HEK293 (cell line): ENCODE measurements at regions not wholly inside any gene's neighbourhood (a gene's known extent, or its start where the extent isn't known, plus 50 kb on each side); places are given as distances from the start of the nearest gene placed in this dataset.

ENCODE experiments used
- BCL6B ChIP-seq: fragments of 450-650 bp; formaldehyde crosslinking; IDR thresholded peaks from 2 replicates; pipeline ENCODE4 v1.5.1; 2017; ENCODE audit warnings: missing biosample characterization, missing genetic modification characterization
- CTCF ChIP-seq: fragments of 450-650 bp; formaldehyde crosslinking; IDR thresholded peaks from 2 replicates; pipeline ENCODE4 v1.5.1; 2016; ENCODE audit warnings: missing biosample characterization, missing genetic modification characterization
- PRDM10 ChIP-seq: fragments of 450-650 bp; formaldehyde crosslinking; IDR thresholded peaks from 2 replicates; pipeline ENCODE4 v1.5.1; 2016; ENCODE audit warnings: missing biosample characterization, missing genetic modification characterization
- PRDM4 ChIP-seq: fragments of 450-650 bp; formaldehyde crosslinking; IDR thresholded peaks from 2 replicates; pipeline ENCODE4 v1.5.1; 2017; ENCODE audit warnings: missing biosample characterization, missing genetic modification characterization
- REST ChIP-seq: fragments of 450-650 bp; formaldehyde crosslinking; IDR thresholded peaks from 2 replicates; pipeline ENCODE4 v1.5.1; 2016; ENCODE audit warnings: missing biosample characterization, missing genetic modification characterization
- SETDB1 ChIP-seq: IDR thresholded peaks from one replicate; pipeline ENCODE4 v1.6.1; 2017; ENCODE audit warnings: mild to moderate bottlenecking, low read length, moderate library complexity, mixed read lengths; ENCODE audit not compliant: insufficient read length
- ZNF530 ChIP-seq: fragments of 450-650 bp; formaldehyde crosslinking; IDR thresholded peaks from 2 replicates; pipeline ENCODE4 v1.5.1; 2016; ENCODE audit warnings: low read depth, missing biosample characterization, missing genetic modification characterization
- ZNF629 ChIP-seq: fragments of 450-650 bp; formaldehyde crosslinking; IDR thresholded peaks from 2 replicates; pipeline ENCODE4 v1.5.1; 2017; ENCODE audit warnings: missing biosample characterization, missing genetic modification characterization
- ZNF843 ChIP-seq: fragments of 450-650 bp; formaldehyde crosslinking; IDR thresholded peaks from 2 replicates; pipeline ENCODE4 v1.5.1; 2016; ENCODE audit warnings: missing biosample characterization, missing genetic modification characterization

GRCh38 chr5:87867281-87867680 is 401.4 kb downstream of the TMEM161B start:
- TF ChIP-seq CTCF (tag by site-specific recombination) (no peak), ZNF530 (tag by site-specific recombination) (no peak), PRDM4 (tag by site-specific recombination) (no peak), REST (tag by site-specific recombination) (no peak), PRDM10 (tag by site-specific recombination) (no peak), BCL6B (tag by site-specific recombination) (no peak), ZNF629 (no peak), SETDB1 (no peak), ZNF843 (tag by site-specific recombination) (no peak)
